Stimulated activated naive CD8-positive, alpha-beta T cell treated with anti-CD3 and anti-CD28 coated beads, Interleukin-15, Interleukin-2, amounts not matched to agents 100 U/mL and 50 U/mL, for 24 hours (primary cell): ENCODE measurements at regions not wholly inside any gene's neighbourhood (a gene's known extent, or its start where the extent isn't known, plus 50 kb on each side); places are given as distances from the start of the nearest gene placed in this dataset.

Experiments used
- ATAC-seq: fragments of 150-1000 bp; cut with Tn5 transposase; one replicate; pipeline ENCODE4 v1.10.0; 2021
- DNase-seq: peaks from one replicate; pipeline ENCODE4 v3.0.0; 2021

- no peak for DNase-seq
- ATAC-seq = no peak
These were observed 112.8 kb downstream of the SAMD5 start for GRCh38 chr6:147621263-147621662.

GRCh38 chr6:147621961-147622360 is 113.5 kb downstream of the SAMD5 start:
- ATAC-seq = no peak
- no peak for DNase-seq

DNA sequence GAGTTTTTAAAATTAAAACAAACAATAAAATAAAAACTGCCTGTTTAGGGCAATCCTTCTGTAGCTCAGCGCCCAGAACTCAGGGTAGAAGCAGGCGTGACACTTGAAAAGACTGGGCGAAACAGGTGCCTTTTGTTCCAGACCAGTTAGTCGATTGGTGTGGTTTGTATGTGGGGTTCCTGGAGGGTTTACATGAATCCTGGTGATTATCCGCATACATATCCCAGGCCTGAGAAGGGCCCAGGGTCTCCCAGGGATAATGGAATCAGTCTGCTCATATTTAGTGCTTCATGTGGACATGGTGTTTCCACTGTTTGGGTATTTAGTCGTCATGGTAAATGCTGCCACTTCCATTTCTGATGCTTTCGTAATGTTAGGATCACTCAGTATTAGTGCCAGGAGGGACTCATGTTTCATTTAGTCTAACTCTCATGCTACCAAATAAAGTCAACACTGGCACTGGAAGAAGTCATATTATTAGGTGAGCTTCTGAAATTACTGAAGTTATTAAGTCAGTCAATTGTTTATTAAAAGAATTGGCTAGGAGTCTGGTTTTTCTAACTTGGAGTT is 116.5 kb downstream of the SAMD5 start:
- no peak for DNase-seq
- ATAC-seq = no peak

DNA sequence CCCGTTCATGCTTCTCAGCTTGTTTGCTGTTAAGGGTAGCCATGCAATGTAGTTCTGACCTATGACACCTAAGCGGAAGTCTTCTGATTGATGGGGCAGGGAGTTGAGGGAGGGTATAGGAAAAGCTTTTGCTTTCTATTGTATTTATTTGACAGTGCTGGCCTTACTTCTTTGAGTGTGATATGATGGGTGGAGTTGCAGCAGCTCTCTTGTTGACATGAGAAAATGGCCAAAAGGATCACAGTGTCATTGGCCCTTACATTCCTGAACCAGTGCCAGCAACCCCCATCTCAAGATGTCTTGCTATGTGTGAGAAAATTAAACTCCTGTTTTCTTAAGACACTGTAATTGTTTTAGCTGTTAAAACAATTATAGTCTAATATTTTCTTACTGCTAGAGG is 117.5 kb downstream of the SAMD5 start:
- no peak for ATAC-seq
- DNase-seq = no peak

DNA sequence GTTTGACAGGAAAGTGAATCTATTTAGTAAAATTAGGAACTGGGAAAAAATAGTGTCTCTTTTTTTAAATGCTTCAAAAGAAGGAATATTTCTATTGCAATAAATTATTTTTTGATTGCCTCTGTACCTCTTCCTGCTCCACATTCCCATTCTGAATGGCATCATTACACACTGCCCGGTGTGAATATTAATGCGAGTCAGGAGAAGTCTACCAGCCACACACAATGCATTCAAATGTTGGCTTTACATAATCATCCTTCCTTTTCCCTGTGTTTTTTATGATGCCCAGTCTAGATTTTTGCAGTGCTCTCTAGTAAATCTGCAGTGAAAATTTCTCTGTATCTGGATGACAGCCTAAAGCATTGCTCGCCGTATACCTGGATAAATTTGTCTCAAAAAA is 118.9 kb downstream of the SAMD5 start:
- ATAC-seq (no peak), DNase-seq (no peak)

DNA sequence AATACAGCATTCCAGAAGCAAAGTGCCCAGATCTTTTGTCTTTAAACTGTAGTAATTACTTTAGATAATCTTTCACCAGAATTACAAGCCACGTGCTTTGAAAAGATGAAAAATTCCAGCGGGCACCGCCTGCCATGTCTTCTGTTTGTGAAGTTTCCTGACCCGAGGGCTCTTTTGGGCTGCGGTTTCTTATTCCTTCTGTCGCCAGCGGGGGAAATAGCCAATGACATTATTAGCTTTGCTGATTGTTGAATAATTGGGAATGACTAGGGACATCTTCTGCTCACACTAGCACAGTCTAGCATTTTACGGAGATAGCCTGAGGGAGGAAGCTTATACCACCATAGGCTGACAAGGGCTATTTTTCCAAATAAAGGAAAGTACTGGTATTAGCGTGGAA is 124.7 kb downstream of the SAMD5 start:
- DNase-seq (no peak), ATAC-seq (no peak)

- no peak for DNase-seq
- ATAC-seq = no peak
These were observed 129.2 kb downstream of the SAMD5 start for GRCh38 chr6:147637620-147638195.

DNA sequence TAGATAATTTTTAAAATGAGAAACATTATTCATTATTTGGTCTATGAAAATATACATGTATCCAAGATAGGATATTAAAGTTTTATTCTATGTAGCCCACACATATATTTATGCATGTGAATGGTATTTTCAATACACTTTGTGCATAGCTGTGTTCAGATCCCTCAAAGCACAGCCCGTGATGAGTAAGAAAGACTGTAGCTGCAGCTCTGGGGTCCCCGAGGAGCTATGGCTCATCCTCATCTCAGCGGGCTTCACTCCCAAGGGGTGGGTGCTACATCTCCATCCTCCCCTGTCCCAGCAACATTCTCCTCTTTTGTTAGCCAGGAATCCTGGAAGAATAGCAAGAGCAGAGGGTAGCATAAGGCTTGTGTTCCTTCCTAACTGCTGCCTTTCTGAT is 130.8 kb downstream of the SAMD5 start:
- no peak for ATAC-seq
- no peak for DNase-seq

DNA sequence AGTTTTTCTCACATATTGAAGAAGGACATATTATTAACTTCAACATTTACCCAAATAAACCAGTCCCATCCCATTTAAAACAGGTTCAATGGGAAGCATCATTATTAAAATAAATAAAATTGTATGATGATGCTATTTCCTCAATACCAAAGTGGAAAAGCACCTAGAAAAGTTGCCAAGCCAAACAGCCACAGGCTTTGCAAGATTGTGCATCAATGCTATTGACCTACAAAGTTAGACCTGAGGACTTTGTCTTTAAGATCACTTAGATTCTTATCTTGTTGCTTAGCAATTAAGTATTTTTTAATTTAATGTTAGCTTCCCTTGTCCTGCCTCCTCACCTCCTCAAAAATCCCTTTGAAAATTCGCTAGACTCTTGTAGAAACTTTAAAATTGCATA is 132.1 kb downstream of the SAMD5 start:
- DNase-seq (no peak), ATAC-seq (no peak)

DNA sequence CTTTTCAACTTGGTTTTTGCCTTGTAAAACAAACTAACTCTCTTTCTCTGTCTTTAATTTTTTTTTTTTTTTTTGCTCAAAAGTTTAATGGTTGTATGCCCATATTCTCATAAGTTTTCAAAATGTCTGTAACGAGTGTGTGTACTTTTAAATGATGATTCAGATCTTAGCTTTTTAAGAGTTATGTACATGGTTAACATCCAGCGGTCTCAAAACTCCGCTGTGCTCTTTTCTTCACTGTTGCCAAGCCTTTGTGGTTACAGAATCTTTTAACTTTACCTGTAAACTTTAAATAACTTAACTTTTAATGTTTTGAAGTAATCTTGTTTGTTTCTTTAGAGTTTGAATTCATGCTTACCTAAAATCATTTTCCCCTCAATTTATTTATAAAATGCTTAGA is 133.0 kb downstream of the SAMD5 start:
- no peak for ATAC-seq
- DNase-seq = no peak

GRCh38 chr6:147642458-147642857 is 134.0 kb downstream of the SAMD5 start:
- DNase-seq (no peak), ATAC-seq (no peak)

DNA sequence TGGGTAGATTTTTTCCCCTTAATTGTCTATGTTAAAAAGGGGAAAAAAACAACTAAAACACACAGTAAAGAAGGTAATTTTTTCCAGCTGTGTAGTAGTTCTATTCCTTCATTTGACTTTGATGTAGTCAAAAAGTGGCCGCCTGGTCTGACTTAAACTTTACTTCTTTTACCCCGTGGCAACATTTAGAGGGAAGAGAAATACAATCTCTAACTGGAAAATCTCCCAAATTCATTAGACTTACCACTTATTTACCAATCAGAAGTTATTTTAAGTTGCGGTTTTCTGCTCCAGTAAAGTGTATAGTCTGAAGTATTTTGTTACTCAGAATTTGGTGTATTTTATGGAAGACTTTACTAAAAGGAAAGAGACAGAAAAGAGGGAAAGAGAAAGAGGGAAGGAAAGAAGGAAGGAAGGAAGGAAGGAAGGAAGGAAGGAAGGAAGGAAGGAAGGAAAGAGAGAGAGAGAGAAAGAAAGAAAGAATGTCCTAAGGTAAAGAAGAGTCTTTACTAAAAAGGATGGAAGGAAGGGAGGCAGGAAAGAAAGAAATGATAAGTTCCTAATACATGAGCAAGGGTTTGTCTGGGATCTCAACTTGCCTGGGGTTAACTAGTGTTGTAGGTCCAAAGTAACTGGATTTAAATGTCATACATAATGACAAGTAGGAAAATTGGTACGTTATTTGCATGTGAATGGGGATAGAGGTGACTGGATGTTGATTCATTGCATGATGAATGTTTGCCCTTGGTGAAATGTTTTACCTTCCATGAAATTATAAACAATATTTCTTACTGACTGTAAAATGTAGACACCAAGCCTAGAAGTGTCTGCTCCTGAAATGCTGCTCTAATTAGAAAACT is 135.1 kb downstream of the SAMD5 start:
- DNase-seq (no peak), ATAC-seq (no peak)

- DNase-seq (no peak), ATAC-seq (no peak)
These were observed 140.4 kb downstream of the SAMD5 start for GRCh38 chr6:147648916-147649315.

DNA sequence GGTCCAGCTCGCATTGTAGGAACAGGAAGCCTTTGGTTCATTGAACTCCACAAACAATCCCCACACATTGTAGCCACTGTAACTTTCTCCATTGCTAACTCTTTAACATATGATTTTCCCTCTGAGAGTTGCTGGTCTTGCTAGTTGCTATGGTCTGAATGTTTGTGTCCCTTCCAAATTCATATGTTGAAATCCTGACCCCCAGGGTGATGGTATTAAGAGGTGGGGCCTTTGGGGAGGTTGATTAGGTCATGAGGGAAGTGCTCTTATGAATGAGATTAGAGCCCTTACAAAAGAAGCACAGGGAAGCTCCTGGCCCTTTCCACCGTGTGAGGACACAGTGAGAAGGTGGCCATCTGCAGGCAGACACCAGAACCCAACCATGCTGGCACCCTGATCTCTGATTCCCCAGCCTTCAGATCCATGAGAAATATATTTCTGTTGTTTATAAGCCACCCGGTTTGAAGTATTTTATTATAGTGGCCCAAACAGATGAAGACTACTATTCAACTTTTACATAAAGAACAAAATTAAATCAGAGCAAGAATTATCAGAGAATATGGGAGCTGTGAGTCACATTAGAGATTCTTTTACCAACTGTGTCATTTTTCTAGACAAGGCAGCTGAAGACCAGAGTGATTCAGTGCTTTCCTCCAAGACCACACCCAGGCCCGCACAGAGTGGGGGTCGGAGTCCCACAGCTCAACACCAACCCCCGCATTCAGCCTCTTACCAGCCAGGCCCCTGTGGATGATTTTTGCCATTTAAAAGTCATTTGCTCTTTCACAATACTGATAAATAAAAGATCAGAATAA is 143.0 kb downstream of the SAMD5 start:
- no peak for DNase-seq
- no peak for ATAC-seq

GRCh38 chr6:147653631-147654030 is 145.1 kb downstream of the SAMD5 start:
- no peak for DNase-seq

DNA sequence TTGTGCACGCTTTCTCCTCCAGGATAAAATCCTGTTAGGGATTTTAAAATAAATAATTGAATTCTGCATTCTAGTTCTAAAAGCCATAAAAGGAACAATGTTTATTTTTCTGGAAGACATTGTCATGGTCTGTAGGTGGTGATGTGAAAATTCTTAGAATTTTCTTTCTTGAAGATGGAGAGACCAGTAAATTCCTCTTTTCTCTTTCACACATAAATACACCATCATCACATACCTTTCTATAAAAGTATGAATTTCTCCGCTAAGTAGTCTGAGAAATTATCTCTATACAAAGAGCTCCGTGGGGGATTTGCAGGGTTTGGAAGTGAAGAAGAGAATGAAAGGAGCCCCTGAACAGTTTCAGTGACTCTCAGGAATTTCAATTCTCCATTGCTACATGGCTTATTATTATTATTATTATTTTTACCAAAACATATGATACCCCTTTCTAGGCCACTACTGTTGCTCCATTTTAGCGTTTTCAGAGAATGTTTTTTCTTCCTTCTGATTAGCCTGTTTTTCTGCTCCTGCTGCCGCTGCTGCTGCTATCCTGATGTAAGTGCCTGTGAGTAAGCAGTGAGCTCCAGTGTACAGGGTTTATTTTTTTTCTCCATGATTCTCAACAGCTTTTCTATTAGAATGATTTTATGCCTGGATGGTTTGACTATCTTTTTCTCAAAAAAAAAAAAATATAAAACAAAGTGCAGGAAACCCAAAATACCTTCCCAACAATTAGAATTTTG is 145.8 kb downstream of the SAMD5 start:
- ATAC-seq (no peak), DNase-seq (no peak)

More at GRCh38 chr6:147653631-147654030, 145.1 kb downstream of the SAMD5 start:
- ATAC-seq = no peak

DNA sequence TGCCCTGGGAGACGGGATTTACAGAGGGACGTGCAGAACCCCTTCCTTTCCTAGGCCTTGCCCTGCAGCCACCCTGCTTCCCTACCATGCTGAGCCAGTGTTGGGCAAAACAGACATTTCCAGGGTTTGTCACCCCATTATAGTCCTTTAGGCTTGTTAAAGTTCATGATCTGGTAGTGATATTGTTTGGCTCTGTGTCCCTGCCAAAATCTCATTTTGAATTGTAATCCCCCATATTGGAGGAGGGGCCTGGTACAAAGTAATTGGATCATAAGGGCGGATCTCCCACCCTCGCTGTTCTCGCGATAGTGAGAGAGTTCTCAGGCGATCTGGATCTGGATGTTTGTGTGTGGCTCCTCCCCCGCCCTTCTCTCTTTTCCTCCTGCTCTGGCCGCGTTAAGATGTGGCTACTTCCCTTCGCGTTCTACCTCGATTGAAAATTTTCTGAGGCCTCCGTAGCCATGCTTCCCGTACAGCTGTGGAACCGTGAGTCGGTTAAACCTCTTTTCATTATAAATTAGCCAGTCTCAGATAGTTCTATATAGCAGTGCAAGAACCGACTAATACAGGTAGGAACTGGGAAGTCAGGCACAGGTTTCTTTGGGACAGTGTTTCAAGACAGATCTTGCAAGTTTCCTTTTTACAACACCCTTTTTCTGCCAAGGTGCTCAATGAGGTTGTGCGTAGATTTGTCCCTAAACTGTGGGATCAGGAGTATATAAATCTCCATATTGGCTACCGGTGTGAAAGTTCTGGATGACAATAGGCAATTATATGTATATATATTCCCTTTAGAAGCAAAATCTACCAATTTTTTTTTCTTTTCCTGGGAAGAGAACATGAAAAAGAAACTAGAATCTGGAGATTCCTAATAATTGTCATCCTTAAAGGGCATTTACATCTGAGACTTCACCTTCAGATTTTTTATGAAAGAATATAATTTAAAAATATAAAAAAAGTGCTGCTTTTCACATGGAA is 152.1 kb downstream of the SAMD5 start:
- ATAC-seq (no peak), DNase-seq (no peak)

DNA sequence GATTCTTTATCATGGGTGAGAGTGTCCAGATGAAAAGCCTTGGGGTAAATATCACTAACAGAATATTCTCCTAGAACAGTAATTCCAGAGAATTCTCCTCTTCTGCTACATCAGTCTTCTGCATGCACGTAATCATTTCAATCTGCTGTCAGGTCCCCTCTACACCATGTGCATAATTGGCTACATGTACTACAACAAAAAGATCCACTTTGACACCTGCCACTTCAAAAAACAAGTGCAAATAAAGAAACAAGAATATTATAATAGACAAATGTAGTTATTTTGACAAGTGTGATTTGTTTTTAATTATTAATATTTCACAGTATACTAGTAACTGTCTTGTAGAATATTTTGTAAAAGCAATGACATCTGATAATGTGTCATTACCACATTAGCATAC is 154.2 kb downstream of the SAMD5 start:
- ATAC-seq (no peak), DNase-seq (no peak)

DNA sequence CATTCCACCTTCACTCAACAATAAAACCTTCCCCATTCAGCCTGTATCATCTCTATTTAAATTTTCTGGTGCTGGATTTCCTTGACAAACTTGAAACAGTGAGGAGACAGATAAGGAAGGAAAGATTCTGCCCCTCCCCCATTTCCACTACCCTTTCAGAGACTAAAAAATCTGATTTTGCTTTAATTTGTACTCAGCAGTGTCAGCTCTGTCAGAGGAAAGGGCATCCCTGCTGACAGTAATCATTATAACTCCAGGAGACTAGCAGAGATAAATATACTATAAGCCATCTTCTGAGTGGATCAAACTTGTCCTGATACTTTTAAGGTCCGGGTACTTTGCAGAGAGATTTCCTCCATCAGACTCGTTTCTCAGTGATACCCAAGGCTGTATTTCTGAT is 155.6 kb downstream of the SAMD5 start:
- DNase-seq = no peak
- ATAC-seq = no peak

DNA sequence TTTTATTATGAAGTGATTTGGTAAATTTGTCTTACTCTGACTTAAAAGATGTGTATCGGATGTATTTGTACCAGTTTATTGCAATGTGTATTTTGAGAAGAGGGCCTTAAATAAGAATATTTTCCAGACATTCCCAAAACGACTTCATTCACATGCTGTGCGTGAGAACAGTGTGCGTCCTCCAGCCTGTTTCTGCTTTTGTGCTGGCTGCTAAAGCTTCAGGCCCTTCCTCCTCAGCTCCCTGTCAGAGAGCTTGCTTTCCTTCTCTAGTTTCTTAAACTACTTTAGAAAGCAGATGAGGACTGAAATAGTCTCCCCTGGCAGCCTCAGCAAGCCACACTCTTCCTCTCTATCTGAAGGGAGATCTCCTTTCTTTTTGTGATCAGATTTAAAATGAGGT is 157.8 kb downstream of the SAMD5 start:
- ATAC-seq (no peak), DNase-seq (no peak)

DNA sequence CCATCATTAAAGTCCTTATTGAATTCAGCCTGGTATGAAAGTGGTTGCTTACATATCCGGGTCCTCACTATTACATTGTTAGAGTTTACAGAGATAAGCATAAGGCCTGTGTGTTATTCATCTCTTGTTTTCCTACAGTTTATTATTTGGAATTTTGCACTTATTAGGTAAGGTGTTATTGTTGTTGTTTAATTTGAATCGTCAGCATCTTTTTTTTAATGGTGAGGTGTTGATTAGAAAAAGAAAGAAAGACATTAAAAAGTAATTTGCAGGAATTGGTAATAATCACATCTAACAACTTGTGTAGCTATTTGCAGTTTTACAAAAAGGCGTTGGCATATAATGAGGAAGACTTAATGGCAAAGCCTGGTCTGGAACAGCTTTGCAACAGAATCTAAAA is 158.6 kb downstream of the SAMD5 start:
- ATAC-seq (no peak), DNase-seq (no peak)
